KBM-7 (cell line): ENCODE measurements at regions not wholly inside any gene's neighbourhood (a gene's known extent, or its start where the extent isn't known, plus 50 kb on each side); places are given as distances from the start of the nearest gene placed in this dataset.

Experiments
- DNase-seq: peaks from one replicate; pipeline ENCODE4 v3.0.0-alpha.2; 2015
- in situ Hi-C: fragments of 300-500 bp; cut with MboI; formaldehyde crosslinking; loops from 2 replicates; pipeline ENCODE4 v1.14.3; 2020; ENCODE audit warnings: low sequenced_read_pairs, low pct_unique_long_range_greater_than_20kb, mixed read lengths

DNA sequence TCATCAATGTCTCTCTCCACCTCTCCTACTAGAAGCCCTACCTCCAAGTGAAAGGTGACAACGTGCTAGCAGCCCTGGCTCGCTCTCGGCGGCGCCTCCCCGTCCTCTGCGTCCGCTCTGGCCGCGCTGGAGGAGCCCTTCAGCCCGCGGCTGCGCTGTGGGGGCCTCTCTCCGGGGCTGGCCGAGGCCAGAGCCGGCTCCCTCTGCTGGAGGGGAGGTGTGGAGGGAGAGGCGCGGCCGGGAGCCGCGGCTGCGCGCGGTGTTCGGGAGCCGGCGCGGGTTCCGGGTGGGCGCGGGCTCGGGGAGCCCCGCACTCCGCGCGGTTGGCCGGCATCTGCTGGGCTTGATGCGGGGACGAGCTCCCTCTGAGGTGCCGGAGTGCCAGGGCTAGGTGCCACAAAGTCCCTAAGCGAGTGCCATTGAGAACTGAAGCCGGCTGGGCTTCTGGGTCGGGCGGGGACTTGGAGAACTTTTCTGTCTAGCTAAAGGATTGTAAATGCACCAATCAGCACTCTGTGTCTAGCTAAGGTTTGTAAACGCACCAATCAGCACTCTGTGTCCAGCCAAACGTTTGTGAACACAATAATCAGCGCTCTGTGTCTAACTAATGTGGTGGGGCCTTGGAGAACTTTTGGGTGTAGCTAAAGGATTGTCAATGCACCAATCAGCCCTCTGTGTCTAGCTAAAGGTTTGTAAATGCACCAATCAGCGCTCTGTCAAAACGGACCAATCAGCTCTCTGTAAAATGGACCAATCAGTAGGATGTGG is 84.8 kb upstream of the ARRDC4 start:
- DNase-seq = no peak
- in situ Hi-C loops = no loop called here

DNA sequence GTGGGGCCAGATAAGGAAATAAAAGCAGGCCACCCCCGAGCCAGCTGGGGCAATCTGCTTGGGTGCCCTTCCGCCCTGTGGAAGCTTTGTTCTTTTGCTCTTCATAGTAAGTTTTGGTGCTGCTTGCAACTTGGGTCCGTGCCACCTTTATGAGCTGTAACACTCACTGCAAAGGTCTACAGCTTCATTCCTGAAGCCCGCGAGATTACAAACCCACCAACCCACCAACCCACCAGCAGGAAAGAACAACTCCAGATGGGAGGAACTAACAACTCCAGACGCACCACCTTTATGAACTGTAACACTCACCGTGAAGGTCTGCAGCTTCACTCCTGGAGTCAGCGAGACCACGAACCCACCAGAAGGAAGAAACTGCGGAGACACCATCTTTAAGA is 84.2 kb upstream of the ARRDC4 start:
- DNase-seq = no peak
- in situ Hi-C loops = no loop called here

DNA sequence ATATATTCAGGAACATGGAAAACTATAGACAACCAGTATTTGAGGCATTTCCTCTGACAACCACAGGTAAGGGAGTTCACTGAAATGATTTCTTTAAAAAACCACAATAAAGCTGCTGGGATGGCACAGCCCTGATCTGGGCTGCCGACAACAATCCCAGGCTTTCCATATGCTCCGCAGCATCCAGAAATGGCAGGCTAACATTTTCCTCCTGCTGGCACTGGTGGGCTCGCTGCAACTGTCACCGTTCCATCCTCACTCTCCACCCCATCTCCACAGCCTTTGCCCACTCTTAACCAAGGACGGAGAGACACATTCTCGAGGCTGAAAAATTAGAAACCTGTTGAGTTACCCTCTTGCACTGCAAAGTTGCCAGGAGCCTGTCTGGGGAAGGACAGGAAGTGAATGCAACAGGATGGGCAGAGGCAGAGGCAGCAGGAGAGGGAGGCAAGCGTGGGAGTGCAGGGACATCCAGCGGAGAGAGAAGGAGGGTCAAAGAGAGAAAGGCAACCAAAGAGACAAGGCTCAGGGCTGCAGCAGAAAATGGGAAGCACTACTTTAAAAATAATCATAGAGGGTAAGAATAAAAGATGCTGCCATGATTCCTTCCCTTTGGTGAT is 79.0 kb upstream of the ARRDC4 start:
- in situ Hi-C loops = no loop called here
- no peak for DNase-seq

DNA sequence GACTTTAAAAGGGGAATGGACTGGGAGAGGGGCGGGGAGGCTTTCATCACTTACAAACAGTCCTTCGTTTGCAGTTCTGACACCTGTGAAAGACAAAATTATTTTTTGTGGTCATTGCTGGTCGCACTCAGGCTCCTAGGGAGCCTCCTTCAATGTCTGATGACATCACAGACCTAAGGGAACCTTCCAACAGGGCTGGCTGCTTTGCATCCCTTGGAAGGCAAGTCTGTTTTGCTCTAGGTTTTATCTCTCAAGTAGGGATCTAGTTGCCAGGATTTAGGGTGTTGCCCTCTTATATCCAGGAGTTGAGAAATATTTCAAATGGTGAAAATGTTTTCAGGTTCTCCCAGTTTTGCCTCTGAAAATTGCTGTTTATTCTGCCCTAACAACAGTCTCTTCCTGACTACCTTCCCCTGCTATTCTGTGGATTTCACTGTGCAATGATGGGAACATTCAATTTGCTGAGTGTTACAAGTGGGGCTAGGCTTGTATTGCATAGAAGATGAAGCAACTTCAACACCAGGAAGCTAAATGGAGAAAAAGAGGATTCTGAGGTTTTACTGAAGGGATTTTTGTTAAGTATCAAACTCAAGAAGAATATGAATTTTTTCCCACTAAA is 75.9 kb upstream of the ARRDC4 start:
- in situ Hi-C loops = no loop called here
- DNase-seq = no peak

DNA sequence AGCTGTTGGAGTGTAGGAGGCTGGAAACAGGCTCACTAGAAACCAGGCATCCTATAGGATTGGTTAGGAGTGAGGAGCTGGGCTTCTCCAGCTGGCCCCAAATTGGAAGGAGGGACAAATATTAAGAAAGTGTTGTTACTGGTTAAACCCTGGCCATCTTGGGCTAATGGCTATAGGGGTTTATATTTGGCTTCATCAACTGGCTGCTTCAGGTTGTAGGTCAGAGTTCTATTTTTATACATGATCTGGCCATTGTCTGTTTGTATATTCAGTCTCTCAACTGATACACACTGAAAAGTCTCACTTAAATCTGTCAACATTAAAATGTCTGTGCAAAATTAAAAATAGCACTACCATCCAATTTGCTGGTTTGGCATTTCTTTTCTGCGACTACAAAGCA is 70.2 kb upstream of the ARRDC4 start:
- no peak for DNase-seq
- in situ Hi-C loops = no loop called here

DNA sequence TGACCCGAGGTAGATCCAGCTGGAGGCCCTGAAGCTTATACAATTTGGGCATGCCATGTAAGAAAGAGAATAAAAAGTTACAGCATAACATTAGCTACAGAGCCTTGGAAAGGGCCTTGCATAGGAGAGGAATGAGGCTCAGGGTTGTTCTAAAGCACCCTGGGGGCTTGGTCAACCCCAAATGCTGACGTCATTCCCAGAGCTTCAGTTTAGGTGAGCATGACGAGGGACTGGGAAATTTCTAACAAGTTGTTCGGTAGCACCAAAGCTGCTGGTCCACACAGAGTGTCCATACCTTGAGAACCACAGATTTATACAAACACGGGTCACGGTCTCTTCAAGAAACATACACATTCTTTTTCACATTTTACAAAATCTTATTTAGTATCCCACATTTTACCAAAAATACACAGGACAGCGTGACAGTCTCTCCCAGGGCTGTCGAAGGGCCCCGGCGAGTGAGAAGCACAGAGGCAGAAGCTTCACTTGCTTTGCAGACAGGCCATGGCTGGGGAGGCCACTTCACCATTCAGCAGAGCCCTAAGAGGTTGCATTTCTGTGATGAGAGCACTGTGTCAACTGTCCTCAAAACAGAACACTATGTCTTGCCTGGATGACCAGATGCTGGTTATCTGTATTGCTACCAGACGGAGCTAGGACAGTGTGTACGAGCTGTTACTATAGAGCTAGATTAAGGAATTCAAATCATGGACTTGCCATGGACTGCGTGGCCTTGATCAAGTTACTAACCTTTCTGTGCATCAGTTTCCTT is 68.2 kb upstream of the ARRDC4 start:
- no peak for DNase-seq
- in situ Hi-C loops = no loop called here

DNA sequence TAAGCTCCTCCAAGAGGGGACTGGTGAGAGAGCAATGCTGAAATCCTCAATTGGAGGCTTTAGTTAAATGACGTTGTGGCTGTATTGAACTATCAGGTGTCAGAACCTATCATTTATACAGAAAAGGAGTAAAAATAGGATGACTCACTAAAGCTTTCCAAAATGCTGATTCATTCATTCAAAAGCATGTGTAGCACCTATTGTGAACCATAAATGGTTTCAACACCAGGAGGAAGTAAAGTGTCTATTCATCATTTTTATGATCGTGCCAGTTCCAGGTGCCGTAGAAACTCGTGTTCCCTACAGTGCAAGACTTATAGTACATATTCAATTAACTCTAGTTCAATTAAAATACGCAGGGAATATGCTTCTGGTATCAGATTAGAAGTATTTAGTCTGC is 66.5 kb upstream of the ARRDC4 start:
- in situ Hi-C loops = no loop called here
- no peak for DNase-seq

DNA sequence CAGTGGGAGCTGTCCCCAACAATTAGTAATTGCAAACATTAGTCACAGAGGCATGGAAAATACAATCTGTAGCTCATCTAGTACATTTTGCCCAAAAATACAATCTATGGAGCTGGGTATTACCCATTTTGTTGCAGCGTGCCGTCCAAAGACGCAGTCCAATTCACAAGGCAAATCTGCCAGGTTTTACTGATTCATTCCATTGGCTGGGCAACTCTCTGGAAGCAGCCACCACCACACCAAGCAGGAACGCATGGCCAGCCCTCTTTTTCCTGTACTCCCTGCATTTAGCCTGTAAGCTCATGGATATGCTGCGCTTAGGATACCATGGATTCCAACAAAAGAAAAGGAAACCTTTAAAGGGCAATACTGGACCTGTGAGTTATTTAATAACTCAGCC is 60.5 kb upstream of the ARRDC4 start:
- in situ Hi-C loops = loop anchor here (25.0 kb wide), 1 partner anchor 287 kb away; no protein-coding TSS in a partner anchor
- DNase-seq = no peak

DNA sequence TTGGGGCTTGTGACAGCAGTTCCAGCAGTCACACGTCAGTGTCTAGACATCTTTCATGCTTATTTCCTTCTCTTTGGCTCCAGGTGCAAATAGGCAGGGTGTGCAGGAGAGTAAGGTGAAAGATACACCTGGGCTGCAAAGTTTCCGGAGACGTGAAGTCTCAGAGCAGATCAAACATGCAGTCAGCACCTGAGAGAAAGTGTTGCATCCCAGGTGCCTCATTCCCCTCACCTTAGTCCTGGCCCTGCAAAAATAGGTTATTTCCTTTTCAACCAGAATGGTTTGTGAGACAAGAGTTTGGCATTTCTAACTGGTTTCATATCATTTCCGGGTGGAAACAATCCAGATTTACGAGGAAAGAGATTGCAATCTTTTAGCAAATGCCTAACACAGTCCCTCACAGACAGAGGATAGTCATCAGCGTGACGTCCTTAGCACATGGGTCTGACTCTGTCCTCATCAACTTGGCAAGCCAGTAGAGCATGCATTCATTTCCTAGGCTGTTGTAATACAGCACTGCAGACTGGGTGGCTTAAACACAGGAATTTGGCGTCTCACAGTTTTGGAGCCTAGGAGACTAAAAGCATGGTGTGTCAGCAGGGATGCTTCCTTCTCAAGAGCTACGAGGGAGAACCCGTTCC is 58.2 kb upstream of the ARRDC4 start:
- in situ Hi-C loops = loop anchor here (25.0 kb wide), 1 partner anchor 285 kb away; no protein-coding TSS in a partner anchor
- no peak for DNase-seq

DNA sequence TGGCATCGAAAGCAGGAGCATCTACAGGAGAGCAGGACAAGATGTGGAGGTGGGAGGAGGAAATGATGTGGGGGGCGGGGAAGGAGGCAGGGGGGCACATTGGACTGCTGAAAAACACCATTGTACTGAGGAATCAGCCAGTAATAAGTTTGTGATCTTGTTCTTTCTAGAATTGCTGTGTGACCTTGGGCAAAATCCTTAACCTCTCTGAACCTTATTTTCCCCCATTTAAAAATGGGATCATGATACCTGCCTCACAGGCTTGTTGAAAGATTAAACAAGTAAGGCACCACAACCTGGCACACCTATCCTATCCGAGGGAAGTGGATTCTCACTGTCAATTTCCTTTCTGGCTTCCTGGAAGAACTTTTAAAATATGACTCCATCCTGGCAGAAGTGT is 56.9 kb upstream of the ARRDC4 start:
- DNase-seq = no peak
- in situ Hi-C loops = loop anchor here (25.0 kb wide), 1 partner anchor 284 kb away; no protein-coding TSS in a partner anchor

DNA sequence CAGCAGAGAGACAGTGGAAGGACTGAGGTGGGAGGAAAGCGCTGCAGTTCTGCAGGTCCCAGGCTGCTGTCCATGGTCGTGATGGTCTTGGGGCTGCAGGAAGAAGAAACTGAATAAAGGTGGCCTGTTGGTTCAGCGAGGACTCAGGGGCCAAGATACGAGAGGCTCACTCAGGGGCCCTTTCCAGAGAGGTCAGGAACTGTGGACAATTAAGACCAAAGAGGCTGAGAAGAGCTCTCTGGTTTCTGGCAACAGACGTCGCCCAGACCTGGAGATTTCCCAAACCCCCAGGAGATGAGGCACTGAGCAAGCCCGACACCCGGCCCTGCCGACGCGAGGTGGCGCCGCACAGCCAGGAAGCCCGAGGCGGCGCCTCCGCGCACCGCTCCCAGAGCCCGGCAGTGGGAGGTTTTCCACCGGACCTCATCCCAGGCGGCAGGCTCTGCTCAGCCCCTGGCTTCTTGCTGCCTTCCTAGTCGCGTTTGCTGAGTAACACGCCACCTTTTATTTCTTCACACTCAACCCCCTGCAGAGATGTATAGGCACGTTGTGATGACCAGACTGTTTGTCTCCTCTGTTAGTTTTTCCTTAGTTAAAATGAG is 56.4 kb upstream of the ARRDC4 start:
- DNase-seq = peak; percentile 64
- in situ Hi-C loops = loop anchor here (25.0 kb wide), 1 partner anchor 283 kb away; no protein-coding TSS in a partner anchor

DNA sequence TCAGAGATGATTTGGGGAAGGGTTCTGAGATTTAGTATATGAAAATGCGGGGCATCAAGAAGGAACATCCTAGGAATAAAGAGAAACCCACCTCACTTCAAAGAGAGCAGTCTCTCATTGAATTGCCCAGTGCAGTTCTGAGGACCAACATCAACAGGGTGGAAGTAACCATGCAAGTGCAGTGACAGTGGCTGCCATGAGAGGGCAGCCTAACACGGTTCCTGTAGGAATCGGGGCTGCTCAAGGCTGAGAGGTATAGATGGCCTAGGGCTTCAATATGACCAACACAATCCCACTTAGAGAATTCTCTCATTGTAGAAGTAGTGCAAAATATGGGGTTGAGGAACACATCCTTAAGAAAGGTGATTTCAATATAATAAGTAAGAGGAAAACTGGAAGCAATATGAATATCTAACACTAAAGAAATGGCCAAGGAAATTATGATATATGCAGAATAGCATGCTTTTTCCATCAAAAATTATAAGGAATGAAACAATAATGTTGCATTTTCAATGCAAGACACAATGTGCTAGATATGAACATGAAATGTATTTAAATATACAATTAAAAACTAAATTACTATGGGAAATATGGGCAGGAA is 51.1 kb upstream of the ARRDC4 start:
- DNase-seq = peak; percentile 69
- in situ Hi-C loops = loop anchor here (25.0 kb wide), 1 partner anchor 278 kb away; no protein-coding TSS in a partner anchor
